WI38 (cell line): ENCODE measurements at regions not wholly inside any gene's neighbourhood (a gene's known extent, or its start where the extent isn't known, plus 50 kb on each side); places are given as distances from the start of the nearest gene placed in this dataset.

Experiments used
- H3K4me3 ChIP-seq: 2 replicates; pipeline ENCODE4 v1.5.1; 2011; ENCODE audit warnings: low read depth, mild to moderate bottlenecking, control low read depth, low read length
- TF ChIP-seq, protein P1 (sequence below): IDR thresholded peaks from 2 replicates; pipeline ENCODE4 v1.5.1; 2012; ENCODE audit warnings: low read depth, mild to moderate bottlenecking, control low read depth, low read length

DNA sequence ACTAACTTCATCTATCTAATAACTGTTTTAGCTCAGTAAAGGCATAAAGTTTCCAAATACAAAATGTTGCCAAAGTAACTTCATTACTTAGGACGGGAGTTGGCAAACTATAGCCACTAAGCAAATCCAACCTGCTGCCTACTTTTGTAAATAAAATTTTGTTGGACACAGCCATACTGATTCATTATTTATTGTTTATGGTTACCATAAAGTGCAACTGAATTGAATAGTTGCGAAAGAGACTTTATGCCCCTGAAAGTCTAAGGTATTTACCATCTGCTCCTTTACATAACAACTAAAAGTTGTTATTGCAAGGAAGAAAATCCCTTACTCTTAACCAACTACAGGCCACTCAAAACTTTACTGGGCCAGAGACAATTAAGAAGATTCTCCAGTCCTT, 256.7 kb upstream of the RBBP8 start:
- TF ChIP-seq, protein P1, sequence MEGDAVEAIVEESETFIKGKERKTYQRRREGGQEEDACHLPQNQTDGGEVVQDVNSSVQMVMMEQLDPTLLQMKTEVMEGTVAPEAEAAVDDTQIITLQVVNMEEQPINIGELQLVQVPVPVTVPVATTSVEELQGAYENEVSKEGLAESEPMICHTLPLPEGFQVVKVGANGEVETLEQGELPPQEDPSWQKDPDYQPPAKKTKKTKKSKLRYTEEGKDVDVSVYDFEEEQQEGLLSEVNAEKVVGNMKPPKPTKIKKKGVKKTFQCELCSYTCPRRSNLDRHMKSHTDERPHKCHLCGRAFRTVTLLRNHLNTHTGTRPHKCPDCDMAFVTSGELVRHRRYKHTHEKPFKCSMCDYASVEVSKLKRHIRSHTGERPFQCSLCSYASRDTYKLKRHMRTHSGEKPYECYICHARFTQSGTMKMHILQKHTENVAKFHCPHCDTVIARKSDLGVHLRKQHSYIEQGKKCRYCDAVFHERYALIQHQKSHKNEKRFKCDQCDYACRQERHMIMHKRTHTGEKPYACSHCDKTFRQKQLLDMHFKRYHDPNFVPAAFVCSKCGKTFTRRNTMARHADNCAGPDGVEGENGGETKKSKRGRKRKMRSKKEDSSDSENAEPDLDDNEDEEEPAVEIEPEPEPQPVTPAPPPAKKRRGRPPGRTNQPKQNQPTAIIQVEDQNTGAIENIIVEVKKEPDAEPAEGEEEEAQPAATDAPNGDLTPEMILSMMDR: no peak
- H3K4me3 ChIP-seq: no peak overlapping the region

DNA sequence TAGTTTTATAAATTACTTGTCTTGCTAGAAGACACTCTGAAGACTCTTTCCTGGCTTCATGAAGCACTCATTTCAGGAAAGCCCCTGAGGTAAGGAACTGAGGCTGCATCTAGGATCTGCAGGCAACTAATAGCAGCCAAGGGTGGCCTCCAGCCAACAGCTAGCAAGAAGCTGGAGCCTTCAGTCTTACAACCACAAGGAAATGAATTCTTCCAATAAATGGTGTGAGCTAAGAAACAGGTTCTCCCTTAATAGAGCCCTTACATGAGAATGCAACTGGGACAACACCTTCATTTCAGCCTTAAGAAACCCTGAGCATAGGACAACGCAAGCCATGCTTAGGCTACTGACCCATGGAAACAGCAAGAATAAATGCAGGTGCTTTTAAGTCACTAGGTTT, 254.6 kb upstream of the RBBP8 start:
- H3K4me3 ChIP-seq: no peak overlapping the region
- TF ChIP-seq, protein P1: no peak

DNA sequence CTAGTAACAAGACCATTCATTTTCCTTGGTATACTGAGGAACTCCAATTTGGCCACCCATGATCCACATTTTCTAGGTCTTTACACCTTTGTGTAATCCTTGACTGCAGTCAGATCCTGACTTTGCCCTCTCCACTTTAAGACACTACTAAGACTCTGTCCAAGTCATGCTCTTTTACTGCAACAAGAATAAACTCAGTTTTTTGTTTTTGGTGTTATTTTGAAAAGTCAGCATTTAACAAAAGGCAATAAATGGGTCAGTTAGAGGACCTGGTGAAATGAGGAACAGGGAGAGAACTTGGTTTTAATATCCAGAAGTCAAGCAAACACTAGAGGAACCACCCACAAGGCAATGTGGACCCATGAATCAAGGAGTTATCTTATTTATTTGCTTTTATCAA, 252.2 kb upstream of the RBBP8 start:
- TF ChIP-seq, protein P1: no peak
- no peak overlapping the region for H3K4me3 ChIP-seq

DNA sequence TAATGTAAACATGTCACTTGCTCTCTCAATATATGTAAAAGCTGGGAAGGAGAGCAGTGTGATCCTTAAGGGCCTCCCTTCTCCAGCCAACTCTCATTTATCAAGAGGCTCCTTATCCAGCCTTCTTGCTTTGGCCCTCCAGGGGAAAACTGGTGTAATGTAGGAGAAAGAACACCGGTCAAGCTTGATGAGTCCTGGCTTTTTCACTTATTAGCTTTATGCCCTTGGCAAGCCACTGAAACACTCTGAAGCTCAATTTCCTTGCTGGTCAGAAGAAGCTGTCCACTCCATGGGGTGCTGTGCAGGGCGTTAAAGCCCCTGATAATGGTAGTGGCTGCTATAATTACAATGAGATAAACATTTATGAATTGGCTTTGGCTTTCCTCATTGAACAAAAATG, 251.2 kb upstream of the RBBP8 start:
- TF ChIP-seq, protein P1: no peak
- no peak overlapping the region for H3K4me3 ChIP-seq

DNA sequence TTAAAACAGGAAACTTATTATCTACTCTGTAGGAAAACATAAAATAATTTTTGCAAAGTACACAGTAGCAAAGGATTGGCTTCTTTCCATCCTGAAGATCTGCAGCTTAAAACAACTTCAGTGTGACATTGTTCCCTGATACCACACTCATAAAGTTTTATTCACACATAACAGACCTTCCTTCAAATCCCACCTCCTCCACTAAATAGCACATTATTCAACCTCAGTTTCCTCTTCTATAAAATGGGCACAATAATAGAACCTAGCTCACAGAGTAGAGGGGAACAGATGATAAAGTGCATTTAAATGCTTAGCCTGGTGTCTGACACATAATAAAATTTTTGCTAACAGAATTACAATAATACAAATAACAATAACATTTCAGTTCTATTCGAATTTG, 250.4 kb upstream of the RBBP8 start:
- TF ChIP-seq, protein P1: no peak
- no peak overlapping the region for H3K4me3 ChIP-seq

DNA sequence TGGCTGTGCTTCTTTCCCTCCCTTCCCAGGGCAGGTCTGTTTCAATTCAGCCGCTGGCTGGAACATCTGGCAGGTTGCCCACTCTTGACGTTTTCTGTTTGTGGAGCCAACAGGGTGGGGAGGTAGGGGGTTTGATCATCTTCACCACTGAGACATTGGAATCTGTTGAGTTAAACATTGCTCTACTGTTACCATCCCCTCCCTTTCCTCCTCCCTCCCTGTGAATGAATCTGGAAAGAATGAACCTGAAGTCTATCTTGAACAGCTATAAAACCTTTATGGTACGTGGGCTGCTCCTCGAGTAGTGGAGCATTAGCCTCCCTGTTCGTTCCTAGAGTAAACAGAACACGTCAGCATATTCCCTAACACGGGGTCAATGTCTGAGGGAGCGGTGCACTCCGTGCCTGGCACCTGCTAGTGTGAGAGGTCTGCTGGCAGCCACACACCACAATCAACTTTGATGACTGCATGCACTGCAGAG, 249.9 kb upstream of the RBBP8 start:
- no peak overlapping the region for H3K4me3 ChIP-seq
- TF ChIP-seq, protein P1: no peak

DNA sequence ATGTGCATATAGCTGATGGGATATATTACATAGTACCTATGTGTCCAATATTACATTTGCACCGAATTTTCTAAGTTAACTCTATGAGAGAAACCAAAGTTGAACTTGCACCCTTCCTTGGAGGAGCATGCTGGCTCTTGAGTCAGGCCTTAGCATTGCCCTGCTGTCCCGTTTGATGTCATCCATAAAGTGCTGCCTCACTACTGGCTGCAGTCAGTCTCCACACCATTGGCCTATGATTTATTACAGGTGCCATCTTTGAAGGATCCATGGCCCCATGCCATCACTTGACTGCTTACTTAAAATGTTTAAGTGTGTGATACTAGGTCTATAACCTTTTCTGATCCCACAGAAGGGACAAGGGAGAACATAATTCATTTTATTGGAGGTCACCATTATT, 249.3 kb upstream of the RBBP8 start:
- H3K4me3 ChIP-seq: no peak overlapping the region
- TF ChIP-seq, protein P1: no peak
